H9 (cell line): ENCODE measurements at regions not wholly inside any gene's neighbourhood (a gene's known extent, or its start where the extent isn't known, plus 50 kb on each side); places are given as distances from the start of the nearest gene placed in this dataset.

Experiments
- DNase-seq: peaks from one replicate; pipeline ENCODE4 v3.0.0-alpha.2; 2017
- H2AFZ ChIP-seq: one replicate; pipeline ENCODE4 v1.6.1; 2013; ENCODE audit warnings: mild to moderate bottlenecking, low read length, control low read depth, moderate library complexity
- H2AK5ac ChIP-seq: 2 replicates; pipeline ENCODE4 v1.6.1; 2013; ENCODE audit warnings: low read length, control low read depth, mixed read lengths; ENCODE audit not compliant: insufficient read length
- H2BK120ac ChIP-seq: one replicate; pipeline ENCODE4 v1.6.1; 2013; ENCODE audit warnings: low read depth, mild to moderate bottlenecking, low read length, control low read depth, inconsistent platforms; ENCODE audit not compliant: poor library complexity, severe bottlenecking
- H2BK12ac ChIP-seq: 2 replicates; pipeline ENCODE4 v1.6.1; 2013; ENCODE audit warnings: low read length, control low read depth, mixed read lengths, low read depth; ENCODE audit not compliant: insufficient read length
- H2BK15ac ChIP-seq: 2 replicates; pipeline ENCODE4 v1.6.1; 2013; ENCODE audit warnings: low read depth, low read length, control low read depth
- H2BK20ac ChIP-seq: one replicate; pipeline ENCODE4 v1.6.1; 2013; ENCODE audit warnings: low read depth, mild to moderate bottlenecking, low read length, control low read depth, inconsistent platforms; ENCODE audit not compliant: poor library complexity, severe bottlenecking
- H2BK5ac ChIP-seq: 2 replicates; pipeline ENCODE4 v1.6.1; 2013; ENCODE audit warnings: low read length, control low read depth, mixed read lengths; ENCODE audit not compliant: insufficient read length
- H3K14ac ChIP-seq: 2 replicates; pipeline ENCODE4 v1.6.1; 2013; ENCODE audit warnings: low read length, control low read depth; ENCODE audit not compliant: insufficient read depth
- H3K18ac ChIP-seq: 2 replicates; pipeline ENCODE4 v1.6.1; 2013; ENCODE audit warnings: low read depth, mild to moderate bottlenecking, mixed read lengths, low read length, control low read depth; ENCODE audit not compliant: insufficient read length
- H3K23ac ChIP-seq: 2 replicates; pipeline ENCODE4 v1.6.1; 2013; ENCODE audit warnings: low read length, control low read depth, mixed read lengths, low read depth; ENCODE audit not compliant: insufficient read length
- H3K23me2 ChIP-seq: 2 replicates; pipeline ENCODE4 v1.6.1; 2013; ENCODE audit warnings: low read depth, mild to moderate bottlenecking, mixed read lengths, low read length, control low read depth; ENCODE audit not compliant: insufficient read length, poor library complexity, severe bottlenecking
- H3K27ac ChIP-seq: 2 replicates; pipeline ENCODE4 v1.5.1; 2013; ENCODE audit warnings: low read length, control low read depth, mixed read lengths, low read depth; ENCODE audit not compliant: insufficient read length
- H3K27me3 ChIP-seq: 2 replicates; pipeline ENCODE4 v1.6.1; 2013; ENCODE audit warnings: low read length, control low read depth, inconsistent platforms; ENCODE audit not compliant: insufficient read depth
- H3K4ac ChIP-seq: 2 replicates; pipeline ENCODE4 v1.6.1; 2013; ENCODE audit warnings: low read depth, mild to moderate bottlenecking, control low read depth, inconsistent platforms, low read length, moderate library complexity
- H3K4me1 ChIP-seq: 2 replicates; pipeline ENCODE4 v1.6.1; 2013; ENCODE audit warnings: low read length, control low read depth, inconsistent platforms; ENCODE audit not compliant: insufficient read depth
- H3K4me2 ChIP-seq: 2 replicates; pipeline ENCODE4 v1.6.1; 2013; ENCODE audit warnings: low read length, control low read depth, mixed read lengths; ENCODE audit not compliant: insufficient read length, insufficient read depth
- H3K56ac ChIP-seq: 2 replicates; pipeline ENCODE4 v1.6.1; 2013; ENCODE audit warnings: low read depth, mild to moderate bottlenecking, mixed read lengths, low read length, control low read depth; ENCODE audit not compliant: insufficient read length
- H3K79me1 ChIP-seq: 2 replicates; pipeline ENCODE4 v1.6.1; 2013; ENCODE audit warnings: low read depth, mild to moderate bottlenecking, moderate library complexity, low read length, control low read depth, inconsistent platforms; ENCODE audit not compliant: insufficient read depth, poor library complexity, severe bottlenecking
- H3K79me2 ChIP-seq: 2 replicates; pipeline ENCODE4 v1.6.1; 2013; ENCODE audit warnings: low read length, control low read depth, inconsistent platforms; ENCODE audit not compliant: insufficient read depth
- H3K9ac ChIP-seq: 2 replicates; pipeline ENCODE4 v1.6.1; 2013; ENCODE audit warnings: low read length, control low read depth, mixed read lengths; ENCODE audit not compliant: insufficient read length; ENCODE audit errors: extremely low read depth
- H3K9me3 ChIP-seq: one replicate; pipeline ENCODE4 v1.6.1; 2013; ENCODE audit warnings: low read depth, low read length, inconsistent platforms; ENCODE audit not compliant: control insufficient read depth
- H3T11ph ChIP-seq: one replicate; pipeline ENCODE4 v1.6.1; 2013; ENCODE audit warnings: mild to moderate bottlenecking, low read length, control low read depth, inconsistent platforms
- H4K20me1 ChIP-seq: one replicate; pipeline ENCODE4 v1.6.1; 2013; ENCODE audit not compliant: control insufficient read depth, insufficient read length, insufficient read depth
- H4K5ac ChIP-seq: 2 replicates; pipeline ENCODE4 v1.6.1; 2013; ENCODE audit warnings: low read depth, mild to moderate bottlenecking, mixed read lengths, low read length, control low read depth; ENCODE audit not compliant: insufficient read length
- H4K8ac ChIP-seq: replicated peaks from 2 replicates; pipeline ENCODE4 v1.6.1; 2013; ENCODE audit warnings: low read length, control low read depth, mixed read lengths, low read depth; ENCODE audit not compliant: insufficient read length
- H4K91ac ChIP-seq: 2 replicates; pipeline ENCODE4 v1.6.1; 2013; ENCODE audit warnings: low read depth, mild to moderate bottlenecking, moderate library complexity, mixed read lengths, low read length, control low read depth; ENCODE audit not compliant: insufficient read length
- H3K27ac Mint-ChIP-seq, 3 experiments: 2 replicates in 2 of 3; 3 replicates in 1 of 3; pipeline ENCODE4 v1.8.0; 2020 to 2021; ENCODE audit warnings: mixed read lengths in 3 of 3, mild to moderate bottlenecking in 1 of 3, moderate library complexity in 1 of 3
- H3K27me3 Mint-ChIP-seq: 2 replicates; pipeline ENCODE4 v1.8.0; 2021; ENCODE audit warnings: low read depth, mild to moderate bottlenecking, moderate library complexity, mixed read lengths
- H3K36me3 Mint-ChIP-seq, 3 experiments: 2 replicates in 2 of 3; 3 replicates in 1 of 3; pipeline ENCODE4 v1.8.0; 2020 to 2021; ENCODE audit warnings: low read depth in 3 of 3, mixed read lengths in 3 of 3; ENCODE audit not compliant: insufficient read depth in 1 of 3
- H3K4me1 Mint-ChIP-seq, 2 experiments: 2 replicates each; pipeline ENCODE4 v1.8.0; 2020; ENCODE audit warnings: mixed read lengths in 2 of 2
- H3K4me3 Mint-ChIP-seq, 2 experiments: 2 replicates in 1 of 2; 3 replicates in 1 of 2; pipeline ENCODE4 v1.8.0; 2020 to 2021; ENCODE audit warnings: mild to moderate bottlenecking in 2 of 2, mixed read lengths in 2 of 2, moderate library complexity in 1 of 2
- H3K9me3 Mint-ChIP-seq, 2 experiments: 2 replicates in 1 of 2; 3 replicates in 1 of 2; pipeline ENCODE4 v1.8.0; 2020; ENCODE audit warnings: mild to moderate bottlenecking in 2 of 2, mixed read lengths in 2 of 2, moderate library complexity in 1 of 2
- CTCF ChIP-seq: fragments of 200-600 bp; sonication (generic); conservative IDR thresholded peaks from 3 replicates; pipeline ENCODE4 v1.8.0; 2021; ENCODE audit warnings: antibody characterized with exemption, mild to moderate bottlenecking
- WGBS: extraction: QIAGEN DNeasy Blood & Tissue Kit; methylation state at CpG from one replicate; pipeline ENCODE4 v1.1.7; 2013; ENCODE audit warnings: missing lambda C conversion rate, low lambda C conversion rate, mixed read lengths; ENCODE audit not compliant: insufficient read length; ENCODE audit errors: extremely low coverage; 5-methylcytosine and 5-hydroxymethylcytosine counted together

- Histone ChIP-seq H3K27ac (no peak overlapping the region), H4K20me1 (no peaks in the 10 kb centered on the region), H3T11ph (no peak overlapping the region), H2BK5ac (no peak overlapping the region), H2AFZ (no peak overlapping the region), H3K23me2 (no peaks in the 10 kb centered on the region), H4K91ac (no peak overlapping the region), H3K4me2 (no peak overlapping the region), H3K4ac (no peak overlapping the region), H3K79me1 (no peaks in the 10 kb centered on the region), H4K8ac (no peak overlapping the region), H3K4me1 (no peaks in the 10 kb centered on the region), H3K79me2 (no peaks in the 10 kb centered on the region), H2BK12ac (no peak overlapping the region), H3K56ac (no peak overlapping the region), H2BK120ac (no peak overlapping the region), H3K18ac (no peak overlapping the region), H2AK5ac (no peak overlapping the region), H3K14ac (no peak overlapping the region), H3K9ac (no peak overlapping the region), H4K5ac (no peak overlapping the region), H3K27me3 (no peaks in the 10 kb centered on the region), H3K23ac (no peak overlapping the region), H2BK15ac (no peak overlapping the region), H3K9me3 (no peaks in the 10 kb centered on the region), H2BK20ac (no peak overlapping the region)
- peaks cover 3% of the 10 kb centered on the region for H3K27me3 Mint-ChIP-seq
- TF ChIP-seq CTCF: no peak
- no peaks in the 10 kb centered on the region; a peak in 1 of 7 replicates for H3K36me3 Mint-ChIP-seq
- no peak overlapping the region; a peak in 1 of 7 replicates for H3K27ac Mint-ChIP-seq
- no peak for DNase-seq
- WGBS: no CpG with 5 or more reads among the region's 7 CpGs
- peaks cover 3 to 13% of the 10 kb centered on the region in 2 experiments; a peak in 4 of 5 replicates for H3K9me3 Mint-ChIP-seq
- no peak overlapping the region for H3K4me3 Mint-ChIP-seq
- peaks cover 3 to 8% of the 10 kb centered on the region in 2 experiments; a peak in 2 of 4 replicates for H3K4me1 Mint-ChIP-seq
Measured at GRCh38 chr20:40844332-40844731, 155.3 kb upstream of the MAFB start.
